Thyroid gland (tissue), 4 donors: ENCODE measurements at regions not wholly inside any gene's neighbourhood (a gene's known extent, or its start where the extent isn't known, plus 50 kb on each side); places are given as distances from the start of the nearest gene placed in this dataset.

ENCODE experiments used
- POLR2A ChIP-seq, 2 donors: fragments of 450-650 bp; IDR thresholded peaks; one replicate each; pipeline ENCODE4 v1.6.1; 2017; ENCODE audit warnings: antibody characterized with exemption in 2 of 2, mild to moderate bottlenecking in 2 of 2, moderate library complexity in 1 of 2
- TF ChIP-seq, protein P1 (sequence below), 6 experiments: fragments of 200-600 bp in 3 of 6; fragments of 450-650 bp in 3 of 6; sonication (generic) in 3 of 6; IDR thresholded peaks; one replicate each; pipeline ENCODE4 v1.5.1; 2016 to 2019; ENCODE audit warnings: antibody characterized with exemption in 6 of 6, mild to moderate bottlenecking in 2 of 6, inconsistent platforms in 1 of 6, moderate library complexity in 1 of 6

- TF ChIP-seq, protein P1, sequence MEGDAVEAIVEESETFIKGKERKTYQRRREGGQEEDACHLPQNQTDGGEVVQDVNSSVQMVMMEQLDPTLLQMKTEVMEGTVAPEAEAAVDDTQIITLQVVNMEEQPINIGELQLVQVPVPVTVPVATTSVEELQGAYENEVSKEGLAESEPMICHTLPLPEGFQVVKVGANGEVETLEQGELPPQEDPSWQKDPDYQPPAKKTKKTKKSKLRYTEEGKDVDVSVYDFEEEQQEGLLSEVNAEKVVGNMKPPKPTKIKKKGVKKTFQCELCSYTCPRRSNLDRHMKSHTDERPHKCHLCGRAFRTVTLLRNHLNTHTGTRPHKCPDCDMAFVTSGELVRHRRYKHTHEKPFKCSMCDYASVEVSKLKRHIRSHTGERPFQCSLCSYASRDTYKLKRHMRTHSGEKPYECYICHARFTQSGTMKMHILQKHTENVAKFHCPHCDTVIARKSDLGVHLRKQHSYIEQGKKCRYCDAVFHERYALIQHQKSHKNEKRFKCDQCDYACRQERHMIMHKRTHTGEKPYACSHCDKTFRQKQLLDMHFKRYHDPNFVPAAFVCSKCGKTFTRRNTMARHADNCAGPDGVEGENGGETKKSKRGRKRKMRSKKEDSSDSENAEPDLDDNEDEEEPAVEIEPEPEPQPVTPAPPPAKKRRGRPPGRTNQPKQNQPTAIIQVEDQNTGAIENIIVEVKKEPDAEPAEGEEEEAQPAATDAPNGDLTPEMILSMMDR (IDR thresholded peaks at IDR 0.05) = no peak
- no peak for TF ChIP-seq POLR2A (IDR thresholded peaks at IDR 0.05)
Observed at GRCh38 chrX:124260845-124261244, 71.6 kb upstream of the TEX13D start.
